ENCODE measurements at regions not wholly inside any gene's neighbourhood (a gene's known extent, or its start where the extent isn't known, plus 50 kb on each side); places are given as distances from the start of the nearest gene placed in this dataset.

GRCh38 chr9:115629879-115630840 is 512.2 kb upstream of the TNC start:
- no peak for TF ChIP-seq CTCF (IDR thresholded peaks at IDR 0.05; ENCODE audit: borderline replicate concordance, extremely low read depth, low read length, poor library complexity, severe bottlenecking)
- no peak for TF ChIP-seq EZH2 (IDR thresholded peaks at IDR 0.05; ENCODE audit: borderline replicate concordance, low read depth, low read length, severe bottlenecking)

Measured in DND-41 (cell line).